Ectodermal cell (in vitro differentiated cells): ENCODE measurements at regions not wholly inside any gene's neighbourhood (a gene's known extent, or its start where the extent isn't known, plus 50 kb on each side); places are given as distances from the start of the nearest gene placed in this dataset.

Source experiments
- H3K27ac ChIP-seq: 2 replicates; pipeline ENCODE4 v1.7.0; 2013; ENCODE audit warnings: mild to moderate bottlenecking, low read depth, low read length; ENCODE audit not compliant: insufficient read depth, poor library complexity, severe bottlenecking
- H3K27me3 ChIP-seq: 2 replicates; pipeline ENCODE4 v1.7.0; 2013; ENCODE audit warnings: mild to moderate bottlenecking, low read length; ENCODE audit not compliant: insufficient read depth, control insufficient read depth, poor library complexity, severe bottlenecking
- H3K36me3 ChIP-seq: one replicate; pipeline ENCODE4 v1.7.0; 2013; ENCODE audit warnings: low read length; ENCODE audit not compliant: control insufficient read depth, insufficient read depth
- H3K4me1 ChIP-seq: one replicate; pipeline ENCODE4 v1.7.0; 2013; ENCODE audit warnings: low read length; ENCODE audit not compliant: control insufficient read depth, insufficient read depth
- H3K4me3 ChIP-seq: 2 replicates; pipeline ENCODE4 v1.7.0; 2013; ENCODE audit warnings: low read depth, low read length, control low read depth; ENCODE audit not compliant: insufficient read depth
- H3K9me3 ChIP-seq: 2 replicates; pipeline ENCODE4 v1.7.0; 2013; ENCODE audit warnings: mild to moderate bottlenecking, low read length, moderate library complexity; ENCODE audit not compliant: control insufficient read depth
- WGBS, 2 experiments: methylation state at CpG; one replicate each; pipeline ENCODE4 v1.1.7; 2013; ENCODE audit warnings: missing lambda C conversion rate in 2 of 2; 5-methylcytosine and 5-hydroxymethylcytosine counted together

GRCh38 chr2:134193006-134193405, 60.9 kb upstream of the MGAT5 start:
- Histone ChIP-seq H3K4me3 (no peak overlapping the region), H3K27ac (no peak overlapping the region)
- 91 to 100% methylated on average over 1 of the region's 1 CpG for WGBS, 2 experiments

DNA sequence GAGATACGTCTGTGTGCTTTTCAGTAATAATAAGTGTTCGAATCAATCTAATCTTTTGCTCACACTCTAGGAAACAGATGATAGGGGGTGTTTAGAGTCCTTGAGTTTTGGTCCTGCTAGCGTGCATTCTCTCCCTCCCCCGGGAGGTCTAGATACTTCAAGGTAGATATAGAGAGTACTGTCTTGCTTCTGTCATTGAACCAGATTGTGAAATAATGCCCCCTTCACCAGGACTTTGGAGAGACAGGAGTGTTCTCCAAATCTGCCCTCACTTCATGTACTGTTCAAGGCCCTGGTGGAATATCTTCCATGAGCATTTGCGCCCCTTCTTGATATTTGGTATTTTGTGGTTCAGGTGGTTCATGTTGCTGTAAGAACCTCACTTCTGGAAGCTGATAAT, 59.4 kb upstream of the MGAT5 start:
- H3K27ac ChIP-seq: no peak overlapping the region
- 93% methylated on average over 5 of the region's 5 CpGs for WGBS, 2 experiments
- no peak overlapping the region for H3K4me3 ChIP-seq
- H3K4me1 ChIP-seq: peaks cover 5% of the 10 kb centered on the region
- no peaks in the 10 kb centered on the region for H3K27me3 ChIP-seq
- H3K36me3 ChIP-seq: no peaks in the 10 kb centered on the region
- H3K9me3 ChIP-seq: no peaks in the 10 kb centered on the region

More at GRCh38 chr2:134193006-134193405, 60.9 kb upstream of the MGAT5 start:
- Histone ChIP-seq H3K36me3 (no peaks in the 10 kb centered on the region), H3K9me3 (no peaks in the 10 kb centered on the region), H3K27me3 (no peaks in the 10 kb centered on the region), H3K4me1 (peaks cover 3% of the 10 kb centered on the region)

DNA sequence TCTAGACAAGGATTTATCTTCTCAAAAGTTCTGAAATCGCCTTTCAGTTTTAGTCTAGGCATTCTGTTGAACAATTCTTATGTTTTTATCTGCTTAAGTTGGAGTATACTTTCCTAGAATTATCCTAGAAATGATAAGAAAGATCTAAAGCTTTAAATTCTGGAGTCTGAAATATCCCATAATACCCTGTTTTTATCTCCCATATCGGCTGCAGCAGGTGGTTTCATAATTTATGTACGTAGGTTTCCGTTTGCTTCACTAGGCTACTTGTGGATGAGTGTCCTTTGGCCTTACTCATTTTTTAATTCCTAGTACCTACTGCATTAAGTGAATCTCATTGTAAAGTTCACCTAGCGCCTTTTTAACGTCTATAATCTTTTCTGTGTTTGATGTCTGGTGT, 58.5 kb upstream of the MGAT5 start:
- Histone ChIP-seq H3K27ac (no peak overlapping the region), H3K9me3 (no peaks in the 10 kb centered on the region), H3K4me3 (no peak overlapping the region), H3K27me3 (no peaks in the 10 kb centered on the region), H3K4me1 (peaks cover 8% of the 10 kb centered on the region), H3K36me3 (no peaks in the 10 kb centered on the region)
- 94 to 95% methylated on average over 6 of the region's 6 CpGs for WGBS, 2 experiments

DNA sequence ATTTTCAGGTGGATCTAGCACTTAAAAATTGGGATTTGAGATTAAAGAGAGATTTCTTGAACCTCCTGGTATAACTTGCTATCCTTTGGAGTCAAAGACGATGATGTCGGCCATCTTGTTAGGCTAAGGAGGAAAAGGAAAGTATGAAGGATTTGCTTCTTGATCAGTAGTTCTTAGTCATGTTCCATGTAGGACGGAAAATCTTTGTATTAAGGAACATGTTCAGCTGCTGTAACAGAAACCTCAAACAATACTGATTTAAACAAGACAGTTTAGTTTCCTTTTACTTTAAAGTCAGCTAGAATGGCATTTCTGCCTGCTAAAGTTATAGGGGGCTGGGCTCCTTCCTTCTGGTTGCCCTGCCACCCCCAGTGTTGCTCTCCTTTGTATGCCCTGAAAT, 56.4 kb upstream of the MGAT5 start:
- Histone ChIP-seq H3K27ac (no peak overlapping the region), H3K4me3 (no peak overlapping the region), H3K4me1 (peaks cover 13% of the 10 kb centered on the region), H3K9me3 (no peaks in the 10 kb centered on the region), H3K36me3 (no peaks in the 10 kb centered on the region), H3K27me3 (no peaks in the 10 kb centered on the region)
- 98 to 100% methylated on average over 3 of the region's 3 CpGs for WGBS, 2 experiments

DNA sequence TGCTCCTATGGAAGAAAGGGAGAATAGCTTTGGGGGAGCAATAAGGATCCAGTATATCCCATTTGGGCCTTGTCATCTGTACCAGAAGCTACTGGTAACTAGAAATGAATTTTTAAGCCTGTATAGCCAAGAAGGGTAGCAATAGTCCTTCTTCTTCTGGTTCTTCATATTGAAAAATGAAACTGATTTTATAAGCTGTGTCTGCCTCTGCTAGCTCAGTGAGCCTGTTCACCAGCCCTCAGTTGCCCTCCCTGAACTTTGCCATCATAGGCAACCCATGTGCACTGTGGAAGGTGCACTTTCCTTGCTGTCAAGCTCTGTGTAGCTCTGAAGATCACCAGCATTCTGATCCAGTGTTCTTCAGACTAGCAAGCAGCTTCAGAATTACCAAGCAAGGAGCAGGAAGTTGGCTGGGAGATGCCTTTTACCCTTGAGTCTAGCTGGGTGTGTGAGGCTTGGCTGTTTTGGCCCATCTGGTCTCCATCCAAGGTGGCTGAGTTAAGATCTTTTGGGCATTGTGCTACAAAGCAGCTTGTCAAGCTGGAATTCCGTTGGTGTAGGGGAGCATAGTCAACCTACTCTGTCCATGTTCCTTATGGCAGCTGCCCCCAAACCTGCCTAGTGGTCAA, 55.8 kb upstream of the MGAT5 start:
- Histone ChIP-seq H3K36me3 (no peaks in the 10 kb centered on the region), H3K4me1 (peaks cover 13% of the 10 kb centered on the region), H3K9me3 (no peaks in the 10 kb centered on the region), H3K27me3 (no peaks in the 10 kb centered on the region), H3K4me3 (no peak overlapping the region), H3K27ac (no peak overlapping the region)
- 81 to 100% methylated on average over 1 of the region's 1 CpG for WGBS, 2 experiments

- H3K36me3 ChIP-seq: no peaks in the 10 kb centered on the region
- WGBS, 2 experiments: 94 to 97% methylated on average over 3 of the region's 3 CpGs
- H3K27me3 ChIP-seq: no peaks in the 10 kb centered on the region
- no peak overlapping the region for H3K27ac ChIP-seq
- no peak overlapping the region for H3K4me3 ChIP-seq
- H3K4me1 ChIP-seq: peaks cover 13% of the 10 kb centered on the region
- H3K9me3 ChIP-seq: no peaks in the 10 kb centered on the region
Measured at GRCh38 chr2:134199123-134199522, 54.7 kb upstream of the MGAT5 start.

DNA sequence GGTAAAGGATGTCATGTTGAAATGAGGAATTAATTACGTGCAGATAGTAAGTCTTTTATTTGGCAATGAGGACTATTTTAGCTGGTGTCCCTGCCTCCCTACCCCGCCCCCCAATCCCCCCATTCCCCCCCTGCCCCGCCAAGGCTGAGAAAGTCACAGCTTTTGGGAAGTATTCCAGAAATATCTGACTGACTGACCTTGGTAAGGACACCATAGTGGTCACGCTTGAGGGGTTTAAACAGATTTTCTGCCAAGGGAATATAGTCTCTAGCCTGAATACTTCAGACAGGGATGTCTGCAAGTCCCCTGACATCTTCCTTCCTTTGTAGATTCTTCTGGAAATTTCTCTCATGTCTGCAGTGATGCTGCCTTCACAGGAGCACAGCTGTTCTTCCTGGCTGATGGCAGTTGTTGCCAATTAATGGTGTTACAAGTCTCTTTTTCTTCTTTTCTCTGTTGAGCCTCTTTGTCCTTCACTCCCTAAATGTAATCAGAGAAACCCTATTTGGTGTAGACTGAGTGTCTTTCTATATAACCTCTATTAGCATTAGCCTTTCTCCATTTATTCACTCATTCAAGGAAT, 53.7 kb upstream of the MGAT5 start:
- Histone ChIP-seq H3K36me3 (no peaks in the 10 kb centered on the region), H3K27ac (no peak overlapping the region), H3K4me1 (peaks cover 13% of the 10 kb centered on the region), H3K27me3 (no peaks in the 10 kb centered on the region), H3K4me3 (no peak overlapping the region), H3K9me3 (no peaks in the 10 kb centered on the region)
- 95 to 96% methylated on average over 3 of the region's 4 CpGs for WGBS, 2 experiments

GRCh38 chr2:134201533-134201932, 52.3 kb upstream of the MGAT5 start:
- H3K4me3 ChIP-seq: no peak overlapping the region
- no peak overlapping the region for H3K27ac ChIP-seq
- no peaks in the 10 kb centered on the region for H3K27me3 ChIP-seq
- peaks cover 24% of the 10 kb centered on the region for H3K4me1 ChIP-seq
- H3K36me3 ChIP-seq: no peaks in the 10 kb centered on the region
- no peaks in the 10 kb centered on the region for H3K9me3 ChIP-seq
- 92 to 93% methylated on average over 7 of the region's 7 CpGs for WGBS, 2 experiments

DNA sequence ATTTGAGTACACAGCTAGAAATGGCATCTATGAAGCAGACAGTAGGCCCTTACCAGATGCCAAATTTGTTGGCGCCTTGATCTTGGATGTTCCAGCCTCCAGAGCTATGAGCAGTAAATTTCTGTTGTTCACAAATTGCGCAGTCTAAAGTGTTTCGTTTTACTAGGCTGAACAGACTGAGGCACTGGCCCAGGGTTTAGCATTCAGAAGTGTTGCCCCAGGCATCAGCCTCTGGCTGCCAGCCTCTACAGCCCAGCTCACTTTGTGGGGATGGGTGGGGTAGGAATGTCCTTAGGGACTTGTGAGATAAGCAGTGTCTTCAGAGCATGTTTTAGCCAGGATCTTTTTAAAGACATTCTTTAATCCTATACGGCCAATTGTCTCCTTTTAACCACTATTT, 51.5 kb upstream of the MGAT5 start:
- WGBS, 2 experiments: 80 to 82% methylated on average over 4 of the region's 4 CpGs
- Histone ChIP-seq H3K4me1 (peaks cover 32% of the 10 kb centered on the region), H3K27me3 (no peaks in the 10 kb centered on the region), H3K36me3 (no peaks in the 10 kb centered on the region), H3K27ac (no peak overlapping the region), H3K4me3 (no peak overlapping the region), H3K9me3 (no peaks in the 10 kb centered on the region)

GRCh38 chr2:134203175-134203574, 50.7 kb upstream of the MGAT5 start:
- no peak overlapping the region for H3K4me3 ChIP-seq
- peaks cover 32% of the 10 kb centered on the region for H3K4me1 ChIP-seq
- no peaks in the 10 kb centered on the region for H3K27me3 ChIP-seq
- H3K9me3 ChIP-seq: no peaks in the 10 kb centered on the region
- no peak overlapping the region for H3K27ac ChIP-seq
- no peaks in the 10 kb centered on the region for H3K36me3 ChIP-seq
